HG02840 (cell line): ENCODE measurements at regions not wholly inside any gene's neighbourhood (a gene's known extent, or its start where the extent isn't known, plus 50 kb on each side); places are given as distances from the start of the nearest gene placed in this dataset.
"Not testable (repeated sequence)": the region's sequence is repeated elsewhere in the genome, so short reads cannot be mapped to it uniquely, and the experiment has no call there.

Experiments
- ATAC-seq: cut with Tn5 transposase; IDR thresholded peaks from one replicate; pipeline ENCODE4 v1.9.1; 2021; ENCODE audit warnings: mild to moderate bottlenecking, moderate library complexity, moderate number of reproducible peaks; ENCODE audit not compliant: unreplicated experiment, low FRiP score

GRCh38 chr10:27391325-27391724 is 112.8 kb upstream of the RAB18 start:
- no peak for ATAC-seq

- no peak for ATAC-seq
These were observed 113.4 kb upstream of the RAB18 start for GRCh38 chr10:27390681-27391080.

- no peak for ATAC-seq
These were observed 115.2 kb upstream of the RAB18 start for GRCh38 chr10:27388761-27389399.

- no peak for ATAC-seq
These were observed 120.2 kb upstream of the RAB18 start for GRCh38 chr10:27383595-27384542.

GRCh38 chr10:27382176-27382575 is 121.9 kb upstream of the RAB18 start:
- ATAC-seq = no peak

GRCh38 chr10:27380929-27381358 is 123.2 kb upstream of the RAB18 start:
- ATAC-seq = no peak

- ATAC-seq = not testable (repeated sequence)
These were observed 125.1 kb upstream of the RAB18 start for GRCh38 chr10:27379041-27379440.

- ATAC-seq = no peak
These were observed 130.4 kb upstream of the RAB18 start for GRCh38 chr10:27373566-27374160.

GRCh38 chr10:27372095-27372494 is 131.5 kb upstream of the ACBD5 start:
- ATAC-seq = no peak

- ATAC-seq = not testable (repeated sequence)
These were observed 130.8 kb upstream of the ACBD5 start for GRCh38 chr10:27371375-27371774.

- no peak for ATAC-seq
These were observed 129.3 kb upstream of the ACBD5 start for GRCh38 chr10:27369880-27370279.

- no peak for ATAC-seq
These were observed 128.1 kb upstream of the ACBD5 start for GRCh38 chr10:27368706-27369105.

- ATAC-seq = no peak
These were observed 126.2 kb upstream of the ACBD5 start for GRCh38 chr10:27366769-27367168.

- ATAC-seq = no peak
These were observed 123.4 kb upstream of the ACBD5 start for GRCh38 chr10:27364028-27364427.

GRCh38 chr10:27360581-27361172 is 120.1 kb upstream of the ACBD5 start:
- ATAC-seq = peak; percentile 84

GRCh38 chr10:27359792-27360355 is 119.3 kb upstream of the ACBD5 start:
- ATAC-seq = no peak

- ATAC-seq = no peak
These were observed 116.1 kb upstream of the ACBD5 start for GRCh38 chr10:27356738-27357137.

- ATAC-seq = no peak
These were observed 115.4 kb upstream of the ACBD5 start for GRCh38 chr10:27355918-27356573.

- ATAC-seq = peak; percentile 93
These were observed 114.2 kb upstream of the ACBD5 start for GRCh38 chr10:27354643-27355270.

GRCh38 chr10:27354100-27354499 is 113.5 kb upstream of the ACBD5 start:
- ATAC-seq = peak; percentile 22
